DMS153 (cell line): ENCODE measurements at regions not wholly inside any gene's neighbourhood (a gene's known extent, or its start where the extent isn't known, plus 50 kb on each side); places are given as distances from the start of the nearest gene placed in this dataset.

ENCODE experiments used
- DNase-seq: peaks from one replicate; lab custom pipeline; 2025; lab: John Stamatoyannopoulos, UW

- DNase-seq: no peak
These were observed 62.7 kb upstream of the MAPRE2 start for GRCh38 chr18:34978533-34978893.

GRCh38 chr18:34978953-34979608 is 62.1 kb upstream of the MAPRE2 start:
- peak; percentile 95 for DNase-seq

- no peak for DNase-seq
These were observed 59.7 kb upstream of the MAPRE2 start for GRCh38 chr18:34981487-34981886.

- no peak for DNase-seq
These were observed 55.2 kb upstream of the MAPRE2 start for GRCh38 chr18:34985963-34986362.

GRCh38 chr18:34990597-34990996 is 50.6 kb upstream of the MAPRE2 start:
- no peak for DNase-seq

- no peak for DNase-seq
These were observed 50.1 kb upstream of the MAPRE2 start for GRCh38 chr18:34991152-34991551.
